GM19025 (cell line): ENCODE measurements at regions not wholly inside any gene's neighbourhood (a gene's known extent, or its start where the extent isn't known, plus 50 kb on each side); places are given as distances from the start of the nearest gene placed in this dataset.

Experiments
- ATAC-seq: cut with Tn5 transposase; IDR thresholded peaks from one replicate; pipeline ENCODE4 v1.9.1; 2021; ENCODE audit warnings: mild to moderate bottlenecking, low read depth, moderate library complexity; ENCODE audit not compliant: unreplicated experiment

DNA sequence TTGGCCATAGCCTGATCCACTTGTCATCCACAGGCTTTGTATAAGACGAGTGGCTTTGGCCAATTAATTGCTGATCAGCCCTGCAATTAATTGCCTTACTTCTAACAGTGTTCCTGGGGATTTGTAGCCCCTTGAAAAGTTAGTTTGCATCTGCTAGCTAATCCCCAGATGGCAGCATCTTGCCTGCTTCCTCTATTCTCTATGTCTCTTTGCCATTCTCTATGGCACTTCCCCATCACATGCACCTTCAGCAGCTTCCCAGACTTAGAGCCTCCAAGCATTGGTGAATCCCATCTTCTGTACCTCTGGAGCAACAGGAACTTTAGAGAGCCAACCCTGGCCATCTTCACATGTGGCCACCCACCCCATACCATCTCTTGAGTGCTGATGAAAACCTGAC lies 197.0 kb upstream of the DMAC1 start:
- no peak for ATAC-seq

DNA sequence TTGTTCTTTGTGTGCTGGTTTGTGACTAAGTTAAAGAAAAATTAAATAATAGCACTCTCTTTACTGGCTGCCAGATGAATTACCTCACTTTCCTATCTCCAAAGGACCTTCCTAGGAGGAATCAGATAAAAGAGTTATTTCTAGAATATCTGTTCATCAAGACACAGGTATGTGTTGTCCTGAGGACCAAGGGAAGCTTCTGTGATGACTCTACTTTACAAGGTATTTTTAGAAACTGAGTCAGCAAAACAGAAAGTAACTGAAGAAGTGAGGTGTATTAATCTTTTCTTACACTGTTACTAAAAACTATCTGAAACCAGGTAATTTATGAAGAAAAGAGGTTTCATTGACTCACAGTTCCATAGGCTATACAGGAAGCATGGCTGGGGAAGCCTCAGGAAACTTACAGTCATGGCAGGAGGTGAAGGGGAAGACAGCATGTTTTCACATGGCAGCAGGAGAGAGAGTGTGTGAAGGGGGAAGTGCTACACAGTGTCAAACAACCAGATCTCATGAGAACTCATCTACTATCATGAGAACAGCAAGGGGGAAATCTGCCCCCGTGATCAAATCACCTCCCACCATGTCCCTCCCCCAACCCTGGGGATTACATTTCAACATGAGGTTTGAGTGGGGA lies 189.2 kb upstream of the DMAC1 start:
- ATAC-seq = no peak

- no peak for ATAC-seq
Observed at GRCh38 chr9:7984692-7985091, 185.1 kb upstream of the DMAC1 start.

GRCh38 chr9:7984203-7984602 lies 184.6 kb upstream of the DMAC1 start:
- no peak for ATAC-seq

- no peak for ATAC-seq
Observed at GRCh38 chr9:7983490-7983889, 183.9 kb upstream of the DMAC1 start.

GRCh38 chr9:7982907-7983306 lies 183.3 kb upstream of the DMAC1 start:
- no peak for ATAC-seq

GRCh38 chr9:7980691-7981289 lies 181.2 kb upstream of the DMAC1 start:
- no peak for ATAC-seq

DNA sequence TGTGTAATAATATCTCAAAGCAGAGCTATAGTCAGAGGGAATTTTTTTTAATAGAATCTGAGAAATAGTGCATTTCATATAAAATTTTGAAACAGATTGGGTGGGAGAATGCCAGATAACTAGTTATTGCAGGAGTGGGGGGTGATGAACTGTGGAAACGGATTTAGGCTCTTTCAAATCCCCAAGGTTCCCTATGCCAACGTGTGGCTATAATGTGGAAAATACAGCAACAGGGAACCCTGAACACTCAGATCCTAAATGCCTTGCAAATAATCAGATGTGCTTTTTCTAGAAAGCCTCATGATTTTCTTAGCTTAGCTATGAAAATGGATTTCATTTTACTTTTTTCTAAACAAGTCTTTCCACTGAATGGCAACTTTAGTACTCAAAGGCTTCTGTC lies 180.5 kb upstream of the DMAC1 start:
- ATAC-seq = no peak

DNA sequence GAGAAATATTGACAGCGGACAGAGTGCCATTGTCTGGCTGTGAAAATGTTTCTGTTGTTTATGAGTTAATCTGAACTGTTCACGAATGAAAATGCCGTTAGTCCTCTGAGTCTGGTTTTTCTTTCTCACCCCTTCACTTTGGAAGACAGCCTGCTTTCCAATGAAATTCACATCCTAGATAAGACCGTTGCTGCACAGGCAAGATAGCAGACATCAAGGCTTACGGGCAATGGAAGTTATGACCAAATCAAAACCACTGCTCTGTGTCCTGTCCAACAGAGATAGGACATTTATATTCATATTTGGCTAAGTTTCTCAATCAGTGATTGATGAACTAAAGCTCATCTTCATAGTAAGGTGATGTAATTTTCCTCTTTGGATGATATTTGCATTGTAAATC lies 180.0 kb upstream of the DMAC1 start:
- no peak for ATAC-seq

GRCh38 chr9:7977586-7977985 lies 178.0 kb upstream of the DMAC1 start:
- no peak for ATAC-seq

GRCh38 chr9:7976856-7977255 lies 177.3 kb upstream of the DMAC1 start:
- no peak for ATAC-seq

DNA sequence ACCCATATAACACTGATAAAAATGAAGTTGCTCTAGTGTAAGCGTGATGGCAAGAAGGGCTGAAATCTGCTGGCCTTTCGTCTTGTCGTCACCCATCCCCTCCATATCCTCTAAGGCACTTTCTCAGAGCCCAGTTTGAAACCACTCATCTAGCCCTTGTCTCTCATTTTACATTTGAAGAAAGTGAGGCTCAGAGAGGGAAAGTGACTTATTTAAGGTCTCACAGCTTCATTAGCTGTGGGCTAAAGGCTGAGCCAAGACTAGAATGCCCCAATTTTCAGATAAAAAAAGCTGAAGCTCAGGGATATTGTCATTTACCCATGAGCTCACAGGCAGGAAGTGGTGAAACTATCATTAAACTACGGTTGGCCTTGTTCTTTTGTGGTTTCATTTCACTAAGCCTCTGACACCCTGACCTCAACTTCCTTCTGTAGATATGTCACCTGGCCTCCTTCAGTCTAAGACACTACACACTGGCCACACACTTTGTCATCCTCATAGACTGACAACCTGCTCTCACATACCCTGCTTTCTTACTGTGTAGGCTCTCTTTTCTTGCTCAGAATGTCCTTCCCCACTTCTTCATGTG lies 176.7 kb upstream of the DMAC1 start:
- peak; percentile 98 for ATAC-seq

DNA sequence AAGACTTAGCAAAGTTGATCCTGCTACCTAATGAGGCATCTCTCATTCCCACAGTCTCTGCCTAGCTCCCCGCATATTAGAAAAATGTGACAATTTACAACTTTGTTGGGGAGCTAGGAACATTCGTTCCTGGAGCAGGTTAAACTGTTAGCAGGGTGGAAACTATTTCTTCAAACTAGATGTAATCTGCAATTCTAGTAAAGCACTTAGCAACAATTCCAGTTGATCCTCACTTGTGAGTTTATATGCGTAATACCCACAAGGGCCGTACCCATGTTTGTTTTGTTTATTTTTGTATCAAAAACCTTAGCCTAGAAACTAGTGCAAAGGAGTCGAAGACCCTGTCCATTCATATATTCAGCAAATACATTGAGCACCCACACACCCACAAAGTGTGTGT lies 175.8 kb upstream of the DMAC1 start:
- ATAC-seq = no peak

DNA sequence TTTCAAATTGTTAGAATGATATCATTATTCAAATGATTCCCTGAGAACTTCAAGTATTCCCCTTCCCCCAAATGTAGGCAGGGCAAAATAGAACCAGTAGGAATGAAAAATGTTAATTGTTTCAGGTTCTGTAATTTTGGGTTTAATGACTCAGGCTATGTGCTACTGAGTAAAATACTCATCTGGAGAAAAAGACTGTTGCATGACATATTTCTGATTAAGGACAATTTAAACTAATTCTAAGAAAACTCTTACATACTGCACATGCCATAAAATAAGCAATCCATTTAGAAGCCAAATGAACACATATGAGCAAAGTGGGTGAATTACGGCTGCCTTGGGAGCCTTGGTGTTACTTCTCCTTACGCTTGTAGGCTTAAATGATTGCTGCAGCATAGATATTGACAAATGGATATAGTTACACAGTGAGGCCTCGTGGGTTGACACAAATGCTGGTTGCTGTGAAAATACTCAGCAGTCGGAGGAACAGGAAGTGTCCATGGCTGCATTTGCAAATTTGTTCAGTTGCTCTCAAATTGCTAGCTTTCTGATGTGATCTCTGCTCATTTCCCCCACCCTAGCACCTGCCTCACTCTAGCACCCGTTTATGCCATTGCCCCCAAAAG lies 174.9 kb upstream of the DMAC1 start:
- ATAC-seq = no peak

GRCh38 chr9:7973123-7973522 lies 173.5 kb upstream of the DMAC1 start:
- no peak for ATAC-seq

DNA sequence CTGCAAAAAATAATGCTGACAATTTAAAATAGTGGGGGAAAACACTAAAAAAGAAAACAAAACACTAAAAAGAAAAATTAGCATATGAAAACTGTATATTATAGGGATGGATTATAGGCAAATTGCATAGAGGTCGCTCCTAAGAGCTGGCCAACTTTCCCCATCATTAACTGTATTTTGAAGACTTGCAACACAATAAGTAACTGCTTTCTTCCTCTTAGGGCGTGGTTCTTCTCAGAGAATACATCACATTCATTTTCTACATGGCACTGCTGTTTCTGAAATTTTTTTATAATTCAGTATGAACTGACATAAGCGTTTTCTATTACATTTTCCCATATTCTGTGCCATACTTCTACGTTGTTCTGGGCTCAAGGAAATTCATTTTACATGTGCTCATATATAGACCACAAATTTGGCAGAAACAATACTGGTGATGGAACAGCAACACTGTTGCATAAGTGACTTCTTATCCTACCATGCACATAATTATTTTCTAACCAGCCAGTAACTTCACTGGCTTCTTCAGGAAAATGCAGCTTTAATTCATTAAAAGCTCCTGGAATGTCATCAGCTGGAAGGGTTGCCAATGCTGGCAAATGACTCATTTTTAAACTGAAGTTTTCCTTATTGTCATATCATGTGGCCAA lies 171.2 kb upstream of the DMAC1 start:
- no peak for ATAC-seq

- no peak for ATAC-seq
Observed at GRCh38 chr9:7968687-7969086, 169.1 kb upstream of the DMAC1 start.

DNA sequence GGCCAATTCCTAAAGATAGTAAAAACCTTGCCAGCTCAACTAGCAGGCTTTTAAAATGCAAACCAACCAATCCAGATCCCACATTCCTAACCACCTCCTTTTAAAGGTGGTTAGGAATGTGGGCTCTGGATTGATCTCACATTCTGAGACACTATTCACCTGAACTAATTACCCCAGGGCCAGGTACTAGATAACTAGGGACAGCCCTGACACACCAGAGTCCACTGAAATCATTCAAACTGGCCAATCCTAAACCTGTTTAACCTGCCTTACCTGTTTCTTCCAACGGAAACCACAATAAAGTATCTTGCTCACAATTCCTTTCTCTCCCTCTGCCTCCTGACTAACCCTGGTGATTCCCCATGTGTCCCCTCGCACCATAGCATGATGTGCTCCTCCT lies 168.3 kb upstream of the DMAC1 start:
- no peak for ATAC-seq

DNA sequence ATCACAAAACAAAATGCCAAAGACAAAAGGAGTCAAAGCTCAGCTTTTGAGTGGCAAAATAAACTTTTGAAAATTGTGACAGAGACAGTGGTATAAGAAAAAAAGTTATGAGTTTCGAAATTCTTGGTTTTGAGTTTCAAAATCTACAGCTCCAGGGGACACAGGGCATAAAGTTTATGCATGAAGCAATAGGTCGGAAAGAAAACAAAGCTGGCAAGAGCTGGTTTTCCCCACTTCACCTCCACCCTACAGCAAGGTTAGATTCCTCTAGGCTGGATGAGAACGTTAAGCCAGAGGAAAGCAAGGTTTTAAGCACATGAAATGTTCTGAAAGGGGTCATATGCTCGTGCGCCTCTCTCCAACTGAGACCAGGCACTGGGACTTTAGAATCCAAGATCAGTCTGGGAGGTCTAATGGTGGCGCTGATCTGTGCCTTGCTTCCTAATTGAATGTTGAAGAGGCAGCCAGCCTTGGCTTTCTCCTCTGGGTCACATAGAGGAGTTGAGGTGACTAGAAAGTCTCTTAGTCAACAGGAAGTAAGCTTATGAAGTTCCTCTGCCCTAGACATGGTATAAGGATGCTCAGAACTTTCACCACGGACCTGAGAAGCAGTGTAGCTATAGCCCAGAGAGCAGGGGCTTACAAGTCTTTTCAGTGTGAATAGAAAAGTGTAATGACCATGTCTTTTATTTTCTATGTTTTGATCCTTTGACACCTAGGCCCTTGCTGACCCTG lies 167.7 kb upstream of the DMAC1 start:
- no peak for ATAC-seq

DNA sequence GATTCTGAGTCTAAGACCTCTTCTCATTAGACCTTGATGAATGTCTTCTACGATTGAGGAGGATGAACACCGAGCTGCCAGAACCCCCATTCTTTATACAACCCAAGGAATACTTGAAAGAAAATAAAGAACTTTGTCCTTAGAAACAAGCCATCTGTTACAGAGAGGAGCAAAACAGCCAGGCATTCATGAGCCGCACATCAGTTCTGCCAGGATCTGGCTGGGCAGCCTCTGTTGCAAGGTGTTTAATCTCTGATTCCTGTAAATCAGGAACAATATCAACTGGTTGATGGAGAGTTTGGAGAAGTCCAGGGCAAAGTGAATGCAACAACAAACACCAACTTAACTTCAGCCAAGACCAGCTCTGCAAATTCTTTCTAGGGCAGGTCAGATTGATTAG lies 165.5 kb upstream of the DMAC1 start:
- no peak for ATAC-seq

DNA sequence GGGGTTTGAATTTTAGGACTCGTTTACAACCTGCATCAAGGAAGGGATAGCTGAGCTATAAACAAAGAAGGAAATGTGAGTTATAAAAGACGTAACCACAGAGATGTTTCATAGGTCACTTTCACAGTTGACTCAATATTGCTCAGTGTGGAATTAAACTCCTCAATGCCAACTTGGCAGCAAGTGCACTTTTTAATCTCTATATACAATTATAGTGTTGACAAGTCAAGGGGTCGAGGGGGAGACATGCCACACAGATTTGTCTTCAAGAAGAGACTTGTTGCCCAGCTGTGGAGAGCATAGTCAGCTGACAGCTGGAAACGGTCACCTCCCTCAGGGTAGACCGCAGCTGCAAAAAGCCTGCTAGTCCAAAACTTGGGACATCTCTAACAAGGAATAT lies 163.4 kb upstream of the DMAC1 start:
- ATAC-seq = no peak
